GM21447 (cell line): ENCODE measurements at regions not wholly inside any gene's neighbourhood (a gene's known extent, or its start where the extent isn't known, plus 50 kb on each side); places are given as distances from the start of the nearest gene placed in this dataset.

Experiments
- ATAC-seq: cut with Tn5 transposase; IDR thresholded peaks from one replicate; pipeline ENCODE4 v1.9.1; 2021; ENCODE audit not compliant: unreplicated experiment

GRCh38 chr10:71042699-71043098 is 154.3 kb upstream of the PCBD1 start:
- ATAC-seq = no peak

- ATAC-seq = no peak
These were observed 155.5 kb upstream of the PCBD1 start for GRCh38 chr10:71043858-71044257.

- no peak for ATAC-seq
These were observed 156.4 kb upstream of the PCBD1 start for GRCh38 chr10:71044720-71045119.

GRCh38 chr10:71045204-71045809 is 156.9 kb upstream of the PCBD1 start:
- no peak for ATAC-seq

- no peak for ATAC-seq
These were observed 157.6 kb upstream of the PCBD1 start for GRCh38 chr10:71045936-71046335.

- ATAC-seq = no peak
These were observed 158.4 kb upstream of the PCBD1 start for GRCh38 chr10:71046747-71047146.

- no peak for ATAC-seq
These were observed 160.7 kb upstream of the PCBD1 start for GRCh38 chr10:71048971-71049615.

GRCh38 chr10:71049994-71050393 is 161.6 kb upstream of the PCBD1 start:
- ATAC-seq = no peak

GRCh38 chr10:71052076-71052660 is 160.2 kb upstream of the UNC5B start:
- no peak for ATAC-seq

- ATAC-seq = no peak
These were observed 159.7 kb upstream of the UNC5B start for GRCh38 chr10:71052708-71053107.

- ATAC-seq = no peak
These were observed 159.0 kb upstream of the UNC5B start for GRCh38 chr10:71053169-71053895.

- ATAC-seq = no peak
These were observed 154.1 kb upstream of the UNC5B start for GRCh38 chr10:71058308-71058707.

GRCh38 chr10:71059054-71059818 is 153.1 kb upstream of the UNC5B start:
- ATAC-seq = no peak

GRCh38 chr10:71059943-71060342 is 152.4 kb upstream of the UNC5B start:
- no peak for ATAC-seq

- no peak for ATAC-seq
These were observed 151.6 kb upstream of the UNC5B start for GRCh38 chr10:71060476-71061426.

GRCh38 chr10:71061472-71061871 is 150.9 kb upstream of the UNC5B start:
- no peak for ATAC-seq

- ATAC-seq = no peak
These were observed 150.2 kb upstream of the UNC5B start for GRCh38 chr10:71062156-71062555.

GRCh38 chr10:71063401-71063800 is 149.0 kb upstream of the UNC5B start:
- ATAC-seq = no peak

GRCh38 chr10:71064413-71065118 is 147.8 kb upstream of the UNC5B start:
- ATAC-seq = no peak
